Keratinocyte (primary cell): ENCODE measurements at regions not wholly inside any gene's neighbourhood (a gene's known extent, or its start where the extent isn't known, plus 50 kb on each side); places are given as distances from the start of the nearest gene placed in this dataset.

Source experiments
- DNase-seq: peaks from one replicate; pipeline ENCODE4 v3.0.0-alpha.2; 2011; ENCODE audit warnings: low read depth, missing footprints, low spot score
- FAIRE-seq: peaks from 2 replicates; lab custom pipeline; 2011; peaks lifted over from hg19 to GRCh38; lab: Jason Lieb, UNC
- H2AFZ ChIP-seq: 2 replicates; pipeline ENCODE4 v1.6.0; 2012; ENCODE audit warnings: low read length, control low read depth, inconsistent platforms; ENCODE audit not compliant: control insufficient read depth
- H3K27ac ChIP-seq: 2 replicates; pipeline ENCODE4 v1.5.1; 2011; ENCODE audit warnings: low read length; ENCODE audit not compliant: control insufficient read depth, insufficient read depth
- H3K27me3 ChIP-seq: 3 replicates; pipeline ENCODE4 v1.6.0; 2011; ENCODE audit warnings: low read length; ENCODE audit not compliant: control insufficient read depth, insufficient read depth; ENCODE audit errors: extremely low read depth
- H3K36me3 ChIP-seq, 2 experiments: 2 replicates in 1 of 2; 3 replicates in 1 of 2; pipeline ENCODE4 v1.5.1; 2011; ENCODE audit warnings: low read length in 2 of 2, mild to moderate bottlenecking in 1 of 2; ENCODE audit not compliant: control insufficient read depth in 2 of 2, insufficient read depth in 2 of 2; ENCODE audit errors: extremely low read depth in 1 of 2
- H3K4me1 ChIP-seq: 3 replicates; pipeline ENCODE4 v1.5.1; 2011; ENCODE audit warnings: low read length; ENCODE audit not compliant: control insufficient read depth, insufficient read depth; ENCODE audit errors: extremely low read depth
- H3K4me2 ChIP-seq: 3 replicates; pipeline ENCODE4 v1.6.0; 2011; ENCODE audit warnings: low read depth, low read length; ENCODE audit not compliant: control insufficient read depth, insufficient read depth; ENCODE audit errors: extremely low read depth
- H3K4me3 ChIP-seq, 3 experiments: fragments of 200-600 bp in 1 of 3; sonication (generic) in 1 of 3; 2 replicates in 2 of 3; 3 replicates in 1 of 3; pipeline ENCODE4 v1.5.1; 2011 to 2016; ENCODE audit warnings: low read length in 3 of 3, mild to moderate bottlenecking in 3 of 3, control low read depth in 2 of 3, inconsistent platforms in 1 of 3, low read depth in 1 of 3, mixed read lengths in 1 of 3, mixed run types in 1 of 3, moderate library complexity in 1 of 3; ENCODE audit not compliant: control insufficient read depth in 2 of 3, insufficient read depth in 2 of 3; ENCODE audit errors: extremely low read depth in 1 of 3
- H3K79me2 ChIP-seq: 2 replicates; pipeline ENCODE4 v1.6.0; 2012; ENCODE audit warnings: low read length; ENCODE audit not compliant: control insufficient read depth, insufficient read depth
- H3K9ac ChIP-seq: 3 replicates; pipeline ENCODE4 v1.6.0; 2011; ENCODE audit warnings: low read length; ENCODE audit not compliant: control insufficient read depth, insufficient read depth; ENCODE audit errors: extremely low read depth
- H3K9me1 ChIP-seq: 3 replicates; pipeline ENCODE4 v1.6.0; 2011; ENCODE audit warnings: low read length; ENCODE audit not compliant: control insufficient read depth, insufficient read depth; ENCODE audit errors: extremely low read depth
- H3K9me3 ChIP-seq: 2 replicates; pipeline ENCODE4 v1.5.1; 2012; ENCODE audit warnings: low read depth, low read length; ENCODE audit not compliant: control insufficient read depth
- H4K20me1 ChIP-seq: 3 replicates; pipeline ENCODE4 v1.6.0; 2011; ENCODE audit warnings: low read length; ENCODE audit not compliant: control insufficient read depth, insufficient read depth; ENCODE audit errors: extremely low read depth
- CTCF ChIP-seq, 3 experiments: IDR thresholded peaks in 1 of 3; conservative IDR thresholded peaks in 1 of 3; optimal IDR thresholded peaks in 1 of 3; 2 replicates in 2 of 3; 3 replicates in 1 of 3; pipeline versions ENCODE3 to v1.5.1; 2011; ENCODE audit warnings: low read length in 3 of 3, mild to moderate bottlenecking in 3 of 3, moderate library complexity in 2 of 3, control low read depth in 1 of 3, inconsistent platforms in 1 of 3; ENCODE audit not compliant: insufficient read depth in 2 of 3; ENCODE audit errors: extremely low read depth in 1 of 3
- EZH2 ChIP-seq: IDR thresholded peaks from one replicate; pipeline ENCODE4 v1.6.1; 2012; ENCODE audit warnings: inconsistent platforms, mild to moderate bottlenecking, low read length, moderate library complexity
- dilution Hi-C: fragments of 300-500 bp; cut with MboI; formaldehyde crosslinking; loops from one replicate; pipeline ENCODE4 v1.7.0; 2020; ENCODE audit warnings: low sequenced_read_pairs; ENCODE audit not compliant: extremely low pct_ligation_motif_present

- no peaks in the 10 kb centered on the region for H4K20me1 ChIP-seq
- DNase-seq (no peak), FAIRE-seq (no peak)
- no peak overlapping the region for H3K9ac ChIP-seq
- H3K4me1 ChIP-seq, result no peaks in the 10 kb centered on the region
- H3K36me3 ChIP-seq, result no peaks in the 10 kb centered on the region
- TF ChIP-seq CTCF (optimal IDR thresholded peaks at IDR 0.05 in 1 of 3, IDR thresholded peaks at IDR 0.05 in 1 of 3, conservative IDR thresholded peaks at IDR 0.05 in 1 of 3; ENCODE audit: extremely low read depth in 1 of 3, insufficient read depth in 2 of 3, low read length in 3 of 3), result no peak
- H2AFZ ChIP-seq, result no peak overlapping the region
- no peaks in the 10 kb centered on the region for H3K9me3 ChIP-seq
- H3K4me2 ChIP-seq, result no peak overlapping the region
- H3K79me2 ChIP-seq, result no peaks in the 10 kb centered on the region
- H3K27ac ChIP-seq, result no peak overlapping the region
- H3K4me3 ChIP-seq, result no peak overlapping the region
- dilution Hi-C loops, result no loop called here
- no peaks in the 10 kb centered on the region for H3K27me3 ChIP-seq
- no peaks in the 10 kb centered on the region for H3K9me1 ChIP-seq
Observed at GRCh38 chr10:129335942-129336341, 131.1 kb upstream of the MGMT start.

- no peak for DNase-seq
- dilution Hi-C loops, result no loop called here
- H3K4me2 ChIP-seq, result no peak overlapping the region
- H3K9me3 ChIP-seq, result no peaks in the 10 kb centered on the region
- H3K79me2 ChIP-seq, result no peaks in the 10 kb centered on the region
- H3K27me3 ChIP-seq, result no peaks in the 10 kb centered on the region
- H4K20me1 ChIP-seq, result no peaks in the 10 kb centered on the region
- FAIRE-seq, result no peak
- no peak overlapping the region for H3K4me3 ChIP-seq
- no peak overlapping the region for H2AFZ ChIP-seq
- TF ChIP-seq EZH2 (no peak), CTCF (optimal IDR thresholded peaks at IDR 0.05 in 1 of 3, IDR thresholded peaks at IDR 0.05 in 1 of 3, conservative IDR thresholded peaks at IDR 0.05 in 1 of 3; ENCODE audit: extremely low read depth in 1 of 3, insufficient read depth in 2 of 3, low read length in 3 of 3) (no peak)
- no peaks in the 10 kb centered on the region for H3K36me3 ChIP-seq
- H3K9ac ChIP-seq, result no peak overlapping the region
- no peaks in the 10 kb centered on the region for H3K4me1 ChIP-seq
- H3K9me1 ChIP-seq, result no peaks in the 10 kb centered on the region
- no peak overlapping the region for H3K27ac ChIP-seq
Observed at GRCh38 chr10:129339191-129339590, 127.8 kb upstream of the MGMT start.
